PFSK-1 (cell line): ENCODE measurements at regions not wholly inside any gene's neighbourhood (a gene's known extent, or its start where the extent isn't known, plus 50 kb on each side); places are given as distances from the start of the nearest gene placed in this dataset.

Experiments
- FOXP2 ChIP-seq: optimal IDR thresholded peaks from 2 replicates; pipeline ENCODE3; 2011; ENCODE audit warnings: borderline replicate concordance, control low read depth, inconsistent platforms; ENCODE audit not compliant: insufficient read depth; ENCODE audit errors: extremely low read length, extremely low read depth
- POLR2AphosphoS5 ChIP-seq: IDR thresholded peaks from 2 replicates; pipeline ENCODE4 v1.6.1; 2012; ENCODE audit warnings: low read depth, mild to moderate bottlenecking, control low read depth, low read length, moderate library complexity
- SIN3A ChIP-seq: IDR thresholded peaks from 2 replicates; pipeline ENCODE4 v1.6.1; 2012; ENCODE audit warnings: mild to moderate bottlenecking, low read length, moderate library complexity, borderline replicate concordance; ENCODE audit not compliant: insufficient read depth
- TAF1 ChIP-seq: IDR thresholded peaks from 2 replicates; pipeline ENCODE4 v1.6.1; 2012; ENCODE audit warnings: low read length, control low read depth, borderline replicate concordance; ENCODE audit not compliant: insufficient read depth
- TF ChIP-seq, protein P1 (sequence below), 2 experiments: IDR thresholded peaks; 2 replicates each; pipeline versions ENCODE4 v1.6.1 to v1.8.0; 2011 to 2012; ENCODE audit warnings: low read depth in 2 of 2, low read length in 2 of 2, control low read depth in 1 of 2, inconsistent platforms in 1 of 2, mild to moderate bottlenecking in 1 of 2, moderate library complexity in 1 of 2; ENCODE audit not compliant: insufficient read depth in 1 of 2

DNA sequence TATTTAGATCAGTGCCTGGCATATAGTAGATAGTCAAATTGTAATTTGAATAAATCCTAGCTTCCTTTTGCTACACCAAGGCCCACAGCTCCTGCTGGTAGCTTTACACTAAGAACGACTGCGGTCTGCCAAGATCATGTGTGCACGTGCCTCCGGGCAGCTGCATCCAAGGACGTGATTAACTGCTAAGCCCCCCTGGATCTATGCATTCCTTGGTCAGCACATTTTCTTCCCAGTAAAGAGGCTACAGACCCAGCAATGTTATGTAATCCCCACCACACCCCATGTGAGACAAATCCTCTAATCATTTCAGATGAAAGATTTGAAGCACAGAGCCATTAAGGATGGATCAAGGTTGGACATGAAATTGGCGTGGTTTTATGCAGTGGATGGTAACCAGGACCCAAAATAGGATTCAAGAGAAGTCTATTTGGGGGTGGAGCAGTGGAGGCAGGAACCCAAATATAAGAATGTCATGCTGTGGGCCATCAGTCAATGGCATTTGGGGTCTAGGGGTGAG lies 65.2 kb upstream of the PEG3 start:
- TF ChIP-seq SIN3A (no peak), FOXP2 (no peak), TAF1 (no peak), POLR2AphosphoS5 (no peak)
- TF ChIP-seq, protein P1, sequence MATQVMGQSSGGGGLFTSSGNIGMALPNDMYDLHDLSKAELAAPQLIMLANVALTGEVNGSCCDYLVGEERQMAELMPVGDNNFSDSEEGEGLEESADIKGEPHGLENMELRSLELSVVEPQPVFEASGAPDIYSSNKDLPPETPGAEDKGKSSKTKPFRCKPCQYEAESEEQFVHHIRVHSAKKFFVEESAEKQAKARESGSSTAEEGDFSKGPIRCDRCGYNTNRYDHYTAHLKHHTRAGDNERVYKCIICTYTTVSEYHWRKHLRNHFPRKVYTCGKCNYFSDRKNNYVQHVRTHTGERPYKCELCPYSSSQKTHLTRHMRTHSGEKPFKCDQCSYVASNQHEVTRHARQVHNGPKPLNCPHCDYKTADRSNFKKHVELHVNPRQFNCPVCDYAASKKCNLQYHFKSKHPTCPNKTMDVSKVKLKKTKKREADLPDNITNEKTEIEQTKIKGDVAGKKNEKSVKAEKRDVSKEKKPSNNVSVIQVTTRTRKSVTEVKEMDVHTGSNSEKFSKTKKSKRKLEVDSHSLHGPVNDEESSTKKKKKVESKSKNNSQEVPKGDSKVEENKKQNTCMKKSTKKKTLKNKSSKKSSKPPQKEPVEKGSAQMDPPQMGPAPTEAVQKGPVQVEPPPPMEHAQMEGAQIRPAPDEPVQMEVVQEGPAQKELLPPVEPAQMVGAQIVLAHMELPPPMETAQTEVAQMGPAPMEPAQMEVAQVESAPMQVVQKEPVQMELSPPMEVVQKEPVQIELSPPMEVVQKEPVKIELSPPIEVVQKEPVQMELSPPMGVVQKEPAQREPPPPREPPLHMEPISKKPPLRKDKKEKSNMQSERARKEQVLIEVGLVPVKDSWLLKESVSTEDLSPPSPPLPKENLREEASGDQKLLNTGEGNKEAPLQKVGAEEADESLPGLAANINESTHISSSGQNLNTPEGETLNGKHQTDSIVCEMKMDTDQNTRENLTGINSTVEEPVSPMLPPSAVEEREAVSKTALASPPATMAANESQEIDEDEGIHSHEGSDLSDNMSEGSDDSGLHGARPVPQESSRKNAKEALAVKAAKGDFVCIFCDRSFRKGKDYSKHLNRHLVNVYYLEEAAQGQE (IDR thresholded peaks at IDR 0.05; ENCODE audit: insufficient read depth in 1 of 2, low read depth in 2 of 2, low read length in 2 of 2): no peak

DNA sequence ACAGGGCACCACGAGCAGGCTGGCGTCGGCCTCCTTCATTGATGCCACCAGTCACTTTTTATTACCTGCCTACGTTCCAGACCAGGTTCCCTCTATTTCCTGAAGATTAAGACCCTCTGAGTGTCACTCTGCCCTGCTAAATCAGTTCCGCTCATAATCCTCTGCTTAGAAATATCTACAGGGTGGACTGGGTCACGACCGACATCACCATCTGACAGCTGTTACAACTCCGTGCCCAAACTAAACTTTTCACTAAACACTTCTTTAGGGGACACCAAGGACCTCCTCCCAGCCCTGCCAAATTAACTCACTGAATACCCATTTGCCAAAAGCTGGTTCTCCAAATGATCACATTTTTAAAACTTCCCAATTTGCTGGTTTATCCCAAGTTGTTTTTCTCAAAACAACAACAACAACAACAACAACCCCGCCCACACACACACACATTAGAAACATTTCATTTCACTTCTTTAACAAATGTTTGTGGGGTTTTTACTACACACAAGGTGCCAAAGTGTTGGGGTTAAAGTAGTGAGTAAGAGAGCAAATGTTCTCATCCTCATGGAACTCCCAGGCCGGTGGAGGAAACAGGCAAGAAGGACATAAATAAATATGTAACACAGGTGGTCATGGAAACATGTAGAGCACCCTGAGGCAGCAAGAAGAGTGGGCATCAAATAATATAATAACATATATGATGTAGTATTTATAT lies 72.0 kb upstream of the PEG3 start:
- TF ChIP-seq FOXP2 (no peak), TAF1 (no peak), SIN3A (no peak), POLR2AphosphoS5 (no peak)
- TF ChIP-seq, protein P1 (IDR thresholded peaks at IDR 0.05; ENCODE audit: insufficient read depth in 1 of 2, low read depth in 2 of 2, low read length in 2 of 2): no peak

DNA sequence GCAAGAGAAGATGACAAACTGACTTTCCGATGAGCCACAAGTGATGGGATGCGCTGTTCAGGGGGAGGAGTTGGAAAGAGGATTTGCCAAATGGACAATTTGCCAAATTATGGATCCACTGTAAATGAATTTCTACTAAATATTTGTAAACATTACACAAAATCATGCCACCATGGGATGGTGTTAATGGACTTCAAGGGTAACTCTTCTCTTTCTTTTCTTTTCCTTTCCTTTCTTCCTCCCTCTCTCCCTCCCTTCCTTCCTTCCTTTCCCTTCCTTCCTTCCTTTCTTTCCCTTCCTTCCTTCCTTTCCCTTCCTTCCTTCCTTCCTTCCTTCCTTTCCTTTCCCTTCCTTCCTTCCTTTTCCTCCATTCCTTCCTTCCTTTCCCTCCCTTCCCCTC lies 76.0 kb upstream of the PEG3 start:
- TF ChIP-seq SIN3A (no peak), FOXP2 (no peak), POLR2AphosphoS5 (no peak), TAF1 (no peak)
- TF ChIP-seq, protein P1 (IDR thresholded peaks at IDR 0.05; ENCODE audit: insufficient read depth in 1 of 2, low read depth in 2 of 2, low read length in 2 of 2): no peak

DNA sequence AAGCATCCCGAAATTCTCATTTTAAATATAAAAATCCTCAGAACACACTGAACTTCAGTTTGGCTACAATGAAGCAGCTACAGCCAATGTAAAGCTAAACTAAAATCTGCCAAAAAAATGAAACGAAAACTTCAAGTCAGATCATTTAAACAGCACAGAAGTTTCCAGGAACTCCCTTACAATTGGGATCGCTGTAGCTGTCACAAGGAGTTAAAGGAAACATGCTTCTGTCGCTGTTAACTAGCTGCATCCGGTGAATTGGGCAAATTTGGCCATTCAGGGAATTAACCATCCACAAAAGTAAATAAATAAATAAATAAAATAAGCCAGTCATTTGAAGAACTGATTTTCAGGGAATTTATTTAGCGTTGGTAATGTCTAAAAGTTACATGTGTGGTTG lies 77.0 kb upstream of the PEG3 start:
- TF ChIP-seq TAF1: no peak
- no peak for TF ChIP-seq SIN3A
- TF ChIP-seq, protein P1 (IDR thresholded peaks at IDR 0.05; ENCODE audit: insufficient read depth in 1 of 2, low read depth in 2 of 2, low read length in 2 of 2): no peak
- TF ChIP-seq FOXP2: no peak
- TF ChIP-seq POLR2AphosphoS5: no peak
